ENCODE measurements at regions not wholly inside any gene's neighbourhood (a gene's known extent, or its start where the extent isn't known, plus 50 kb on each side); places are given as distances from the start of the nearest gene placed in this dataset.
A peak's percentile ranks its signal among the peaks of the same experiment; 100 is the strongest.

- Histone ChIP-seq H3K4me2 (no peak overlapping the region), H3K4me3 (no peak overlapping the region), H3K9me3 (no peaks in the 10 kb centered on the region), H3K4me1 (no peaks in the 10 kb centered on the region), H3K27ac (no peak overlapping the region)
- ChIA-PET POLR2A (no interaction called here), CTCF (no interaction called here)
- DNase-seq (ENCODE audit: low read depth in 1 of 2, low spot score in 1 of 2), result no peak
- no peak for ATAC-seq
- FAIRE-seq, result no peak
- TF ChIP-seq CBX8 (IDR thresholded peaks at IDR 0.05) (no peak), FOSL2 (IDR thresholded peaks at IDR 0.05) (no peak), FOSL2 (CRISPR knock-in tag; IDR thresholded peaks at IDR 0.05) (peak; percentile 25; the same call in 1 of the 2 replicates)
- 11% methylated on average over 2 of the region's 2 CpGs for WGBS (ENCODE audit: missing lambda C conversion rate)
These were observed 586.4 kb downstream of the MED13L start for GRCh38 chr12:115691123-115691522.

GRCh38 chr12:115687094-115687493 lies 590.4 kb downstream of the MED13L start:
- Histone ChIP-seq H3K4me2 (no peak overlapping the region), H3K9me3 (no peaks in the 10 kb centered on the region), H3K4me3 (no peak overlapping the region), H3K4me1 (no peaks in the 10 kb centered on the region), H3K27ac (no peak overlapping the region)
- WGBS (ENCODE audit: missing lambda C conversion rate), result 37% methylated on average over 8 of the region's 8 CpGs
- POLR2A ChIA-PET, result no interaction called here
- DNase-seq (ENCODE audit: low read depth in 1 of 2, low spot score in 1 of 2) (no peak), FAIRE-seq (no peak), ATAC-seq (no peak)
- CTCF ChIA-PET, result no interaction called here
- TF ChIP-seq RCOR1 (IDR thresholded peaks at IDR 0.05; ENCODE audit: low read depth, low read length), result no peak
- no peak for TF ChIP-seq HMGXB4 (CRISPR knock-in tag; IDR thresholded peaks at IDR 0.05; ENCODE audit: borderline replicate concordance)
- no peak for TF ChIP-seq MYC (IDR thresholded peaks at IDR 0.05; ENCODE audit: borderline replicate concordance, low read length)
- no peak for TF ChIP-seq NPAS2 (CRISPR knock-in tag; IDR thresholded peaks at IDR 0.05; ENCODE audit: borderline replicate concordance)
- TF ChIP-seq ZSCAN20 (CRISPR knock-in tag; IDR thresholded peaks at IDR 0.05), result no peak
- no peak for TF ChIP-seq CTCF (IDR thresholded peaks at IDR 0.05)
- no peak for TF ChIP-seq NR3C1 (IDR thresholded peaks at IDR 0.05)

GRCh38 chr12:115683240-115683780 lies 594.2 kb downstream of the MED13L start:
- H3K4me3 ChIP-seq, result no peak overlapping the region
- POLR2A ChIA-PET, result interaction anchor here (0.7 kb wide), 1 partner anchor 67 kb away, joined by 4 read pairs; no protein-coding TSS in a partner anchor

More at GRCh38 chr12:115683240-115683780, 594.2 kb downstream of the MED13L start:
- H3K27ac ChIP-seq, result no peak overlapping the region
- FAIRE-seq, result no peak
- 4% methylated on average over 5 of the region's 5 CpGs for WGBS (ENCODE audit: missing lambda C conversion rate)
- CTCF ChIA-PET, result interaction anchor here (1.5 kb wide), 1 partner anchor 16 kb away, joined by 3 read pairs; no protein-coding TSS in a partner anchor
- DNase-seq (ENCODE audit: low read depth in 1 of 2, low spot score in 1 of 2), result no peak
- no peak for ATAC-seq
- no peak overlapping the region for H3K4me2 ChIP-seq
- TF ChIP-seq PHF8 (IDR thresholded peaks at IDR 0.05; ENCODE audit: borderline replicate concordance, low read depth) (no peak), HEYL (CRISPR knock-in tag; IDR thresholded peaks at IDR 0.05) (no peak), EP300 (IDR thresholded peaks at IDR 0.05) (no peak), MAX (IDR thresholded peaks at IDR 0.05) (no peak), RARB (CRISPR knock-in tag; IDR thresholded peaks at IDR 0.05) (no peak), HDAC2 (IDR thresholded peaks at IDR 0.05) (no peak), ZC3H11A (IDR thresholded peaks at IDR 0.05) (no peak), BCL3 (IDR thresholded peaks at IDR 0.05) (no peak), CBX2 (IDR thresholded peaks at IDR 0.05; ENCODE audit: borderline replicate concordance, low read depth) (no peak), RCOR1 (IDR thresholded peaks at IDR 0.05; ENCODE audit: low read depth, low read length) (no peak), REST (IDR thresholded peaks at IDR 0.05) (no peak), CBX8 (IDR thresholded peaks at IDR 0.05) (no peak)
- no peaks in the 10 kb centered on the region for H3K9me3 ChIP-seq
- no peaks in the 10 kb centered on the region for H3K4me1 ChIP-seq

Measured in A549 (cell line).